GM19043 (cell line): ENCODE measurements at regions not wholly inside any gene's neighbourhood (a gene's known extent, or its start where the extent isn't known, plus 50 kb on each side); places are given as distances from the start of the nearest gene placed in this dataset.
A peak's percentile ranks its signal among the peaks of the same experiment; 100 is the strongest.
"Not testable (repeated sequence)": the region's sequence is repeated elsewhere in the genome, so short reads cannot be mapped to it uniquely, and the experiment has no call there.

ENCODE experiments used
- ATAC-seq: cut with Tn5 transposase; IDR thresholded peaks from one replicate; pipeline ENCODE4 v1.9.1; 2021; ENCODE audit warnings: low read depth; ENCODE audit not compliant: unreplicated experiment

DNA sequence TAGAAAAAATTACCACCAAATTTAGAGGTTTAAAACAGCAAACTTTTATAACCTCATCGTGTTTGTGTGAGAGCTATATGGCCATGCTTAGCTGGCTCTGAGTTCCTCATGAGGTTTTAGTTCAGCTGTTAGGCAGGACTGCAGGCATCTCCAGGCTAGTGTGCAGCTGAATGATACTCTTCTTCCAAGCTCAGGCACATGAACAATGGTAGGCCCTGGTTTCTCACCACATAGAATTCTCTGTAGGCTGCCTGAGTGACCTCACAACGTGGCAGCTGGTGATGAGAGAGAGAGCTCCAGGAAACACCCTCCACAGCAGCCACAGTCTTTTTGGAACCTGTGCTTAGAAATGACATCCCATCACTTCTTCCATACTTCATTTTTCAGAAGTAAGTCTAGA lies 540.6 kb upstream of the MIR17HG start:
- no peak for ATAC-seq

GRCh38 chr13:90808838-90809237 lies 538.6 kb upstream of the MIR17HG start:
- ATAC-seq: no peak

DNA sequence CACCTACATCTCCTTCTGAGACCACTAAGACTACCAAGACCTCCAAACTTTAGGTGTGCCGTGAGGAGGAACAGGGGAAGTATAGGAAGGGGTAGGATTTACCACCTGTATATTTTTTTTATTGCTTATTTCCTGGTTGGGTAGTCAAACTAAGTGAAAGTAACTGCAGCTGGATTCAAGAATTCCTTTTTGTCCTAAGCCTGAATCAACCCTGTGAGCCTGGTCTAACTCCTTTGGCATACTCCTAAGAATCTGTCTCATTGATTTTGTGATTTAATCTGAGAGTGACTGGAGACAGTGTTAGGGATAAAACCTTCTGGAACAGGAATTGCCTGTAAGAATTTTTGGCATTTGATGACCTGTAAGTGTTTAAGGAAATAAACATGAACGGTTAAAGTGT lies 523.5 kb upstream of the MIR17HG start:
- ATAC-seq: no peak

DNA sequence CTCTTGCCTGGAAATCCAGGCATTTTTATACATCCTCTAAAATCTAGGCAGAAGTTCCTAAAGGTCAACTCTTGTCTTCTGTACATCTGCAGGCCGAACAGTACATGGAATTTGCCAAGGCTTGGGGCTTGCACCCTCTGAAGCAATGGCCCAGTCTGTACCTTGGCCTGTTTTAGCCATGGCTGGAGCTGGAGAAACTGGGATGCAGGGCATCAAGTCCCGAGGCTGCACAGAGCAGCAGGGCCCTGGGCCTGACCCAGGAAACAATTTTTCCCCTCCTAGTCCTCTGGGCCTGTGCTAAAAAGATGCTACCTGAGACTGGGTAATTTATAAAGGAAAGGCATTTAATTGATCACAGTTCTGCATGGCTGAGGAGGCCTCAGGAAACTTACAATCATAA lies 520.8 kb upstream of the MIR17HG start:
- ATAC-seq: no peak

- ATAC-seq: no peak
Measured at GRCh38 chr13:90830782-90831181, 516.7 kb upstream of the MIR17HG start.

DNA sequence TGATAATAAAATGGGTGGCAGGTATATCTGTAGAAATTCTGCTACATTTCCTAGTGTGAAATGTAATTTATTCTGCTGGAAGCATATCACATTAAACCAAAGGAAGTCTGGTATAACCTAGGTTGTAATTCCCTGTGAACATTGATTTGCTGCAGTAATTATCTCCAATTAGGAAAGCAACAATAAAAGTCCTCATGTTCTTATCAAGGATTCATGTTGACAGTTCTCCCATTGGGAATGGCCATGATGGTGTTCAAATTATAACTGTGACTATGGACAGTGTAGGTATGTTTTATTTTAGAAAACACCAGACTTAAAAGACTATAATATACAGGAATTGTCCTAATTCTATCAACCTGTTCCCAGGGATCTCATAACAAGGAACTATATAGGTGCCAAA lies 513.5 kb upstream of the MIR17HG start:
- ATAC-seq: no peak

GRCh38 chr13:90834700-90835099 lies 512.8 kb upstream of the MIR17HG start:
- no peak for ATAC-seq

DNA sequence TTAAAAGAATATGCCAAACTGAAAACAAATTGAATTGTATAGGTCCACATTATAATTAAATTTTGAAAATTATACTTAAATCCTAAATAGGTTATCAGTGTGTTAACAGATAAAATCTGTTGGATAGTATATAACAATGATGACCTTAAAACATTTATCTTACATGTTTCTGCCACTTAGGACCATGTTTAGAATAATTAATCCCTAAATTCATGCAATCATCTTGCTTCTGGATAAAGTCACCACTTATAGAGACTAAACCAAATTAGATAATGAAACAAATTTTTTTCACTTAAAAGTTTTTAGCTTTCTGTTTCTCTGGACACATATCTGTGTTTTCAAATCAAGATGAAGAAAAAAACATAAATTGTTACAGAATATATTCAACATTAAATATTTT lies 511.7 kb upstream of the MIR17HG start:
- no peak for ATAC-seq

DNA sequence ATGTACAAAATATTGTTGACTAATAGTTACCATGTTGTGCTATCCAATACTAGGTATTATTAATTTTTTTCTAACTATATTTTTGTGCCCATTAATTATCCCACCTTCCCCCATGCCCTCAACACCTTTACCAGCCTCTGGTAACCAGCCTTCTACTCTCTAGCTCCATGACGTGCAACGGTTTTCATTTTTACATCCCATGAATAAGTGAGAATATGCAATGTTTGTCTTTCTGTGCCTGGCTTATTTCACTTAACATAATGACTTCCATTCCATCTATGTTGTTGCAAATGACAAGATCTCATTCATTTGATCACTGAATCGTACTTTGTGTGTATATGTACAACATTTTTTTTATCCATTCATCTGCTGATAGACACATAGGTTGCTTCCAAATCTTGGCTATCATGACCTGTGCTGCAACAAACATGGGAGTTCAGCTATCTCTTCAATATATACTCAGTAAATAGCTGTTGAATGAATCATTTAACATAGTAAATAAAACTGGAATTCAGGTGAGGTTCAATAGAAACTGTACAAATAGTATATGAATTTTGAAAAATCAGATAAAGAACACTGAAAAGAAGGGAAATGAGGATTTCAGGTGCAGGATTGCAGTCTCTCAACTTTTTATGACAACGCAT lies 509.0 kb upstream of the MIR17HG start:
- no peak for ATAC-seq

DNA sequence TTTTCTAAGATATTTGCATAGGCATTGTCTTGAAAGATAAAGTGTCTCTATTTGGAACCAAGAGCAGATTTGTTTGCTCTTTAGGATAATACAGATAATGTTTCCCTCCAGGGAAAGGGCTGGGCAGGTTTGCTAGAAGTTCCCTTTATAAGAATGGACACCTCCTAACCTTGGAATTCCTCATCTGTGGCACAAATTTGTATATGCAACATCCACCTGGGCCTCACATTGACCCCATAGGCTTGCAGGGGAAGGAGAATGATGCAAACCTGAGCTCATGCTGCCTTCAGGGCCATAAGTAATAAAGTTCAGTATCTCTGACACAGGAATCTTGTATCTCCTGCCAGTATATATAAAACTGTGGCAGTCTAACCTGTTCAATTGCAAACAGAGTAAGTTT lies 508.4 kb upstream of the MIR17HG start:
- ATAC-seq: no peak

- no peak for ATAC-seq
Measured at GRCh38 chr13:90846936-90847335, 500.6 kb upstream of the MIR17HG start.

DNA sequence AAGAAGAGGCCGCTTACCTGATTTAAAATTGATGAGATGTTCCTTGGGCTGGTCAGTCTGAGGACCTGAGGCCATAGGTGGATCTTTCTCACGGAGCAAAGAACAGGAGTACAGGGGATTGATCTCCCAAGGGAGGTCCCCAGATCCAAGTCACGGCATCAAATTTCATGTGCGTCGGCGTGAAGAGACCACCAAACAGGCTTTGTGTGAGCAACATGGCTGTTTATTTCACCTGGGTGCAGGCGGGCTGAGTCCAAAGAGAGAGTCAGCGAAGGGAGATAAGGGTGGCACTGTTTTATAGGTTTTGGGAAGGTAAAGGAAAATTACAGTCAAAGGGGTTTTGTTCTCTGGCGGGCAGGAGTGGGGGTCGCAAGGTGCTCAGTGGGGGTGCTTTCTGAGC lies 493.8 kb upstream of the MIR17HG start:
- ATAC-seq: not testable (repeated sequence)

DNA sequence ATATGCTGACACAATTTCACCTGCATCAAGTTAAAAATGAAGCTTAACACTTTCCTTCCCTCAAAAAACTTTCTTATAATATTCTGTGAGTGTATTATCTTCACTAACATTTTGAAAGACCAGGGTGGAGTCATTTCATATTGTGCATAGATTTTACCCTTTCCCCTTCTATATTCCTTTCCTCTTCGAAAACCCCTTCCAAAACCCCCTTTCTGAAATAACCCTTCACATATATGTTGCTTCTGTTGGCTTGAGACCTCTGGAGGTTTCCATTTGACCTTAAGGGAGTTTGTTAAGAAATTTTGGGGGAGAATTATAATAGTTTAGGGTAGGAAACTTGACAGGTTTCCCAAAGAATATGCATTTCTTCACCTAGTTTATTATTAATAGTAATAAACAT lies 489.6 kb upstream of the MIR17HG start:
- no peak for ATAC-seq

- ATAC-seq: no peak
Measured at GRCh38 chr13:90866006-90866405, 481.5 kb upstream of the MIR17HG start.

GRCh38 chr13:90867336-90867683 lies 480.2 kb upstream of the MIR17HG start:
- peak; percentile 93 for ATAC-seq

GRCh38 chr13:90868321-90868920 lies 479.1 kb upstream of the MIR17HG start:
- no peak for ATAC-seq

DNA sequence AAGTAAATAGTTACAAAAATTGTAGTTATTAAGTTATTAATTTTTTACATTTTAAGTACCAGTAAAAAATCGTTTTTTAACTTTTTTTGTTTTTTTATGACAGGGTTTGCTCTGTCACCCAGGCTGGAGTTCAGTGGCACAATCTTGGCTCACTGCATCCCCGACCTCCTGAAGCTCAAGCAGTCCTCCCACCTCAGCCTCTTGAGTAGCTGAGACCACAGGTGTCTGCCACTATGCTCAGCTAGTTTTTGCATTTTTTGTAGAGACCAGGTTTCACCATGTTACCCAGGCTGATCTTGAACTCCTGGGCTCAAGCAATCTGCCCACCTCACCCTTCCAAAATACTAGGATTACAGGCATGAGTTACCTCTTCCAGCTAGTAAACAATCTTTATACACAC lies 477.9 kb upstream of the MIR17HG start:
- no peak for ATAC-seq

DNA sequence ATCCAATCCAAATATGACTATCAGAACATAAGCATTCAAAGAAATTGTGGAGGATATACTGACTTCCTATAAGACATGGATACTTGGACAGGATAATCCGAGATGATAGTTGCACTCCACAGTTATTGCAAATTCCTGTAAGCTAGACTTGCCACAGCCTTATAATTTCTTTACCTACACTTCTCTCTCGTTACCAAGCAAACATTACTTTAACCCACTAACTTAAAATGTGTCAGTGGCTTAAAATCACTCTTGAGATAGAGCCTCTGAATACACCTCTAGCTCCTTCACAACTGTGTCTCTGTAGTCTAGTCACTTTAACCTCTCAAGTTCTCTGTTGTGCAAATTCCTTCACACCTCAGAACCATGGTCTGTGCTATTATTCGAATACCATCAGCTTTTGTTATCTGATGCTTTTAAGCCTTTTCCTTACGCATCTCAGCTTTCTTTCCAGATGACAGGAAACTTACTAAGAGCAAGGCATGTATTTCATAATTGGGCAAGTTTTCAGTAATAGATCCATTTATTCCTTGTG lies 474.9 kb upstream of the MIR17HG start:
- ATAC-seq: no peak

- ATAC-seq: no peak
Measured at GRCh38 chr13:90880790-90881189, 466.7 kb upstream of the MIR17HG start.

GRCh38 chr13:90882551-90882950 lies 464.9 kb upstream of the MIR17HG start:
- no peak for ATAC-seq

GRCh38 chr13:90883592-90883991 lies 463.9 kb upstream of the MIR17HG start:
- no peak for ATAC-seq

DNA sequence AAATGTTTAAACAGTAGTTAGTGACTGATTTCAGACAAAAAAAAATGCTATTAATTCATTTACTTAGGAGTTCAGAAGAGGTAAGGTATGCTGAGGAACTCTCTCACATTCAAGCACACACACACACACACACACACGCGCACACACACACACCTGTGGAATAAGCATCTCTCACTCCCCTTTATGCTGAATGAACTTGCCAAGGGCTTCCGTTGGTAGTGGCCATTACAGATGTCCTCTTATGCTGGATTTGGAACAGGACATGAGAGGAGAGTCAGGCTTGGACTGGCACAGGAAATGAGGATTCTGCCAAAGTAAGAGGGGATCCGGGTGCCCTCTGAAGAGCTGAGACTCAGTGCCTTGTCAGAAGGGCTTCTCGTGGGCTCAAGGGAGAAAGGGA lies 463.4 kb upstream of the MIR17HG start:
- no peak for ATAC-seq
